D341Med (cell line): ENCODE measurements at regions not wholly inside any gene's neighbourhood (a gene's known extent, or its start where the extent isn't known, plus 50 kb on each side); places are given as distances from the start of the nearest gene placed in this dataset.

ENCODE experiments used
- DNase-seq: peaks from one replicate; pipeline ENCODE4 v3.0.0; 2012; ENCODE audit warnings: low spot score

DNA sequence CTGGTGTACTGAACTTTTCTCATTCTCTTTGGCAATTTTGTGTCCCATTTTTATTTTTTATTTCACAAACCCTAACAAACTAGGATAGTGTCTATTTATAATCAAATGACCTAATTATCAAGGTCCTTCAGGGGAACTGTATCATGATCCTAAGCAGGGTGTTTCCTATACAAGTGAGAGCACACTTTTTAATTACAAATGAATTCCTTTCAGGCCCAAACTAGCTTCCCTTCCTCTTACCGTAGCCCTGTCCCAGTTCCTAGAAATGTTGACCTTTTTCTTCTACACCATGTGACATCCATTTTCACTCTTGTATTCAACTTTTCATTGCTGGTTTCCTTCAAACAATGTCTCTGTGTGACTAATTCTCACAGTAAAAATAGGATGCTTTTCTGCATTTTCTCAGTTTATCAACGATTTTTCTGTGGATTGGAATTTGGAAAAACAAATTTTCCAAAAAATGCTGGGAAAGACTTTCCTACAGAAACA is 411.4 kb downstream of the CCDC91 start:
- no peak for DNase-seq

DNA sequence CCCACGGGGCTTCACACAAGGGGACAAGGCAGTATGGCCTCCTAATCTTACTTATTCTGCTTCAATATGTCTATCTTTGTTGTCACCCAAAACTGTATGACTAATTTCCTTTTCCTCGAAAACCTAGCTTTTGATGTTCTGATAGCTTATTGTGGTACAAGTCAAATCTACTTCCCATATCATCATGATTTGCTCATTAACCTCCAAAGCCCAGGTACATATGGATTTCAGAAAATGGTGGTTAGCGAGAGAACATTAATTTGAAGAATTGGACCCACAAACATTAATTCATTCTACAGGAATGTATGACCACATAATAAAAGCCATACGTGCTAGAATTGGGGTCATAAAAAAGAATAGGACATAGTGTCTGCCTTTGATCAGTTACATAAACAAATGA is 412.5 kb downstream of the CCDC91 start:
- no peak for DNase-seq

DNA sequence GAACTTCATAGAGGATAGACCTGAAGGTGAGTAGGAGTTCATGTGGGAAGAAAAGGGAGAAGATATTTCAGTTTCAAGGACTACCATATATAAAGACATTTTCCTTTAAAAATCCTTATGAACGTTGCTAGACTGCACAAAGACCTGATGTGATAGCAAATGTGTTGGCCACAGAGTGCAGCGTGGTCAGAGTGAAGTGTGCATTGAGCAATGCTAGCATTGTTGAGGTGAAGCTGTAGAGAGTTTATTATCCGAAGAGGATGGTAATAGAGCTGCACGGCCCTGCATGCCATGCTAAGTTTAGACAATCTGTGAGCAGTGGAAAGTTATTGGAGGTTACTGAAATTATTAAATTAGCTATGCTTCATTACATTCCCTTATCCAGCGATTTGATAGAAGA is 413.0 kb downstream of the CCDC91 start:
- no peak for DNase-seq

DNA sequence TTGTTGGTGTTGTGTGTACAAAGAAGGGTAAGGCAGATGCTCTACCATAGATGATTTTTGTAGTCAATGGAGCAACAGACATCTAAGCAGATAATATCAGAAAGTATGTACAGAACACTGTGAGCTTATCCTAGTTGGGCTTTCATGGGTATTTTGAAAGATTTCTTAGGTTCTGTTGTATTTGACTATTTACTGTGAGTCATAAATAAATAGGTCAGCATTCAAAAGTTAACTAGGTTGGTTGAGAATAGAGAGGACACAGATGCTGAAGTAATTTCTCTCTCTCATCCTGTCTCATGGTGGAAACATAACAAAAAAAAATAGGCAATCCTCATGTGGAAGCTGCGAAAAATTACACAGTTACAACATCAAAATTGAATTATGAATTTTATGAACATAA is 413.5 kb downstream of the CCDC91 start:
- DNase-seq = no peak

DNA sequence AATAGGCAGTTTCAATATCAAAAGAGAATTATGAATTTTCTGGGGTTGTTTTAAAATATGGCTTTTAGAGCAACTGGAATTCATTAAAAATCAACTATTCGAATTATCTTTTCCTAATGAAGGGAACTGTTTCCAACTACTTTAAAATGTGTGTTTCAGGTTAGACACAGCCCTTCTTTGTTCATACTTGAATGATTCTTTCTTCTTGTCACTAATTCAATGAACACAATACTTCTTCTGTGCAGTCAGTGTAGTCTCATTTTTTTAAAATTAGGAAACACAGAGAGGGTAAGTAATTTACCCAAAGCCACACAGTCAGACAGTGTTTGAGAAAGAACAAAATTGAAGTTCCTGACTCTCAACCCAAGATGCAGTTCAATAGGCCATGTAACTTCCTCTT is 414.0 kb downstream of the CCDC91 start:
- no peak for DNase-seq

DNA sequence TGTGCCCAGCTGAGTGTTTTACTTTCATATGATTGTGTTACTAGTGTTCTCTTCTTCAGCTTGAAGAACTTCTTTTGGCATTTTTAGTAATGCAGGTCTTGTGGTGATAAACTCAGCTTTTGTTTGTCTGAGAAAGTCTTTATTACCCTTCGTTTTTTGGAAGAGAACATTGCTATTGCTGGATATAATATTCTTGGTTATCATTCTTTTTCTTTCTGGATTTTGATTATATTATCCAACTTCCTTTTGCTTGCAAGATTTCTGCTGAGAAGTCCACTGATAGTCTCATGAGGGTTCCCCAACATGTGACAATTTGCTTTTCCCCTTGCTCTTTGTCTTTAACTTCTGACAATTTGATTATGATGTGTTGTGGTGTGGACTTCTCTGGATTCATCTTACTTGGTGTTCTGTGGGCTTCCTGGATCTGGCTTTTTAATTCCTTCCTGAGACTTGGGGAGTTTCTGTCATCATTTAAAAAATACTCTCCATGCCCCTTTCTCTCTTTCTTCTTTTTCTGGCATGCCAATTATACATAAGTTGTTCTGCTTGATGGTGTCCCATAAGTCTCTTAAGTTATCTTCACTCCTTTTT is 416.8 kb downstream of the CCDC91 start:
- no peak for DNase-seq

DNA sequence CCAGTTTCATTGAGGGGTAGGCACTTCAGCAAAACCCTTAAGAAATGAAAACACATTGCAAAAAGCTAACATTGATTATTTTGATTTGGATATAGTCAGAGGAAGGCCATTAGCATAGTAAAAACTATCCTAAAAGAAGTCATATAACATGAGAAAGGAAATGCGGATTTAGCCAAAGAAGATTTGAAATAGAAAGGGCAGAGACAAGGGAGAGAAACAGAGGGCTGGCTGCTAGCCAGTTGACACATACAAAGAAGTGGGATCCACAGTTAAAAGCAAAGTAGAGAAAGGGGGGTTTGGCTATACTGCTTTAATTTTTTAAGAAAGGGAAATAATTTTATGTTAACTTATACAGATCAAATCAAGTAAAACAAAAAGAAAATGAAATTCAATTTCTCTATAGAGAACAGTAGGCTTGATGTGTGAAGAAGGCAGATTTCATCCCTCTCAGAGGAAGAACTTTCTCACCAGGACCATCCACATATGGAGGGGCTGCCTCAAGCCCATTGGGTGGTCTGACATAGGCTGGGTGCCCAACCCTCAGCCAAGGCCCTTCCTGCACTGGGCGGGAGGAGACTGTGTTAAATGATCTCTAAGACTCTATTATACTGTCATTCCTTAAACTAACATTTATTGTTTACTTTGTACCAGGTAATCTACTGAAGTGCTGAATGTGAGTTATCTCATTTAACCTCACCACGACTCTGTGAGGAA is 420.3 kb downstream of the CCDC91 start:
- no peak for DNase-seq

DNA sequence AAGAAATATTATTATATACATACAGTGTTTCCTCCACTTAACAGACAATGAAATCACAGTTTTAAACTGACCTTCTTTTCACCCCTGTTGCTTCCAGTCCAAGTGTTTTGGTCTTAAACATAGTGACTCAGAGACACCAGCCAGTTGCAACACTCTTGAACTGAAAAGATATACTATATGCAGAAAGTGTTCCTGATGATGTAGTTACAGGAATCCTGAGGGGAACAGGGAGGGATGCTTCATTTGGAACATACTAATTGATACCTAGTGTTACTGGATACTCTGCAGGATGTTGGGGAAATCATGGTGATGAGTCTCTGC is 420.8 kb downstream of the CCDC91 start:
- no peak for DNase-seq

DNA sequence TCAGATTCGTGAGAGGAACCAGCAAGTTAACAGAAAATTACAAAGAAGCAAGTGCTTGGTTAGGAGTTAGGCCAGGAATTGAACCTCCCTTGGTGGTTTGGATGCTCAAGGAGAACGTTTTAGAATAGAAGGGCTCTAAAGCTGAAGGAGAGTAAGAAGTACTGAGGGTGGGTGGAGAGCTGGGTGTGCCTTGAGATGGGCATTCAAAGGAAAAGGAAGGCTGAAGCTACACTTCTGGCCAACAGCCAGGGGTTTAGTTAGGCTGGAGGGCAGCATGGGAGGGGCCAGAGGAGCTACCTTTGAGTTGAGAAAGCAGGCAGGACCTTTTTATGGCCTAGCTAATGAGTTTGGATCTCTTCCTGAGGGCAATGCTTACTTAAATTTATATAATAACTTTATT is 421.2 kb downstream of the CCDC91 start:
- DNase-seq = no peak

DNA sequence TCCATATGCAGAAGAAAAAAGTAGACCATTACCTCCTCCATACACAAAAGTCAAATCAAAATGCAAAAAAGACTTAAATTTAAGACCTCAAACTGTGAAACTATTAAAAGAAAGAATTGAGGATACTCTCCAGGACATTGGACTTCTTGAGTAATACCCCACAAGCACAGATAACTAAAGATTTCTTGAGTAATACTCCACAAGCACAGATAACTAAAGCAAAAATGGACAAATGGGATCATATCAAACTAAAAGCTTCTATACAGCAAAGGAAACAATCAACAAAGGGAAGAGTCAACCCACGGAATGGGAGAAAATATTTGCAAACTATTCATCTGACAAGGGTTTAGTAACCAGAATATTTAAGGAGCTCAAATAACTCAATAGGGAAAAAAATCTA is 427.9 kb downstream of the CCDC91 start:
- no peak for DNase-seq

DNA sequence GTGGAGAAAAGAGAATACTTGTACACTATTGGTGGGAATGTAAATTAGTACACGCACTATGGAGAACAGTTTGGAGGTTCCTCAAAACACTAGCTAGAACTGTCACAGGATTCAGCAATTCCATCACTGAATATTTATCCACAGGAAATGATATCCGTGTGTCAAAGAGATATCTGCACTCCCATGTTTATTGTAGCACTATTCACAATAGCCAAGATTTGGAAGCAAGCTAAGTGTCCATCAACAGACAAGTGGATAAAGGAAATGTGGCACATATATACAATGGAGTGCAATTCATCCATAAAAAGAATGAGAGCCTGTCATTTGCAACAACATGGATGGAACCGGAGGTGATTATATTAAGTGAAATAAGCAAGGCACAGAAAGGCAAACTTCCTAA is 428.5 kb downstream of the CCDC91 start:
- no peak for DNase-seq

DNA sequence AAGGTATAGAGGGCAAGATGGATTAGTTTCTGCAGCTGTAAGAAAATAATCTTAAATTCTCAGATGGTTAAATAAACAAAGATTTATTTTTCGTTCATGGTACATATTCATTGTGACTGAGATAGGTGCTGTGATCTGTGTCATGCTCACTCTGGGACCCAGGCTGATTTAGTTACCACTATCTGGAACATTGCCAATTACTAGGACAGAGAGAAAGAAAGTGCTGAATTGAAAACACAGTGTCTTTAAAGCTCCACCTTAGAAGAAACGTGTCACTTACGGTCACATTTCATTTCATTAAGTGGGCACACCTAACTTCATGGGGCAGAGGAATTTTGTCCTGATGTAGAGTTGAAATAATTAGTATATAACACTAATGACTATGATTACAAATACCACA is 430.0 kb downstream of the CCDC91 start:
- DNase-seq = no peak

DNA sequence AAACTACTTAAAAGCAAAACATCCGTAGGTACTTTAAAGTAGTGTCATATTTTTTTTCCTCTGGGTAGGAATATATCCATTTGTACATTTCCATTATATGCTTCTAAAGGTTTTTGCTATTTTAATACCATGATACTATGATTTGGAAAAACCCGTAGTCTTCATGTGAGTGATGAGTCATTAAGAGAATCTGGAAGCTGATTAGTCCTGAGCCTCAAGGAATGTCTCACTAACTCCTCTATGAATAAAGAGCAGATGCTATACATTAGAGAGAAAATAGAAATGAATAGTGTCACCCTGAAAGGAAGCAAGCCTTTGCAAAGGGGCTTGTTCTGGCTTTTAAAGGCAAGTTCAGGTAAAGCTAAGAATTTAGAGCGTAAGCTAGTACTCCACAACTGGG is 432.1 kb downstream of the CCDC91 start:
- no peak for DNase-seq

DNA sequence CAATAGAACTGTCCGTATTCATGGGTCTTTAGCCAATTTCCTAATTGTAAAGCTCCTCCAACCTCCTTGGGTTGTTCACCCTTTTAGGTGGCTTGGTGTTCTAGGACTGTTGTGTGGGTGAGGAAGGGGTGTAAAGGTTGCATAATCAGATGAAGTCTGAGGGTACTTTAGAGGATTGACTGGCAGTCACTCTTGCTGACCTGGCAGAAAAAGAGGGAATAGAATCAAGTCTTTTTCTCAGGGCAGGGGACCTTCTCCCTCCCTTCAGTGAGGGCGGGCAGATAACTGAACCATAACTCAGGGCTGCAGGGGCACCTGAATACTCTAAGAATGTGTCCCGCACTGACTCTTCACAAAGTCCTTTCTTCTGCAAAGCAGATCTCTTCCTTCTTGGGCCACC is 436.2 kb downstream of the CCDC91 start:
- no peak for DNase-seq

DNA sequence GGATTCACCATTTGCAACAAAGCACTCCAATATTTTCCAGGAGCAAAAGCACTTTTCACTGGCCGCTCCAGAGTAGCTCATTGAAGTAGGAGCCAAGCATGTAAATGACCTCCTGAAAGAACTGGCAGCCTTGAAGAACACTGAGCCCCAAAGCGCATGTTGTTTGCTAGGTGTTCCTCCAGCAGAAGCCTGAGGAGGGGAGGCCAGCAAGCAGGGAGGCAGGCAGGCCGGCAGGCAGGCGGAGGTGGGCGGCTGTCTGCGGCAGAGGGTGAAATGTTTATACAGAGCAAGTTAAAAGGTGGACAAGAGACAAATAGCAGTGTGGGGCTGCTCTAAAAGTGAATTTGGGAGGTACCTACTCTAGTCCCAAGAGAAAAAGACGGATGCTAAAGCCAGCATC is 439.4 kb downstream of the CCDC91 start:
- DNase-seq = no peak

DNA sequence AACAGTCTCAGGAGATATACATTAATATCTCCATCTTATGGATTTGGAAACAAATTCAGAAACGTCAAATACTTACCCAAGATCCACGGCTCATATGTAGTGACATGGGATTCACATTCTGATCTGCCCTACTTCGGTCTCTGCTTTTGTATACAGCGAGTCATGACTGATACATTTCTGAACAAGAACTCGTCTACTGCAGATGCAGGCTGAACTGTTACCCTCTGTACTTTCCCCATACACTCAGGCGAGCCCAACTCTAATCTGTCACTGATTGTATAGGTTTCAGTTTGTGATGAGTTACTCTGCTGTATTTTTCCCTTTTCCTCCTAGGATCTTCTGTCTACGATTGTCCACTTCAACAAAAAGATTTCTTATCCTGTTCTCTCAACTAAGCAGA is 441.6 kb downstream of the CCDC91 start:
- DNase-seq = no peak

DNA sequence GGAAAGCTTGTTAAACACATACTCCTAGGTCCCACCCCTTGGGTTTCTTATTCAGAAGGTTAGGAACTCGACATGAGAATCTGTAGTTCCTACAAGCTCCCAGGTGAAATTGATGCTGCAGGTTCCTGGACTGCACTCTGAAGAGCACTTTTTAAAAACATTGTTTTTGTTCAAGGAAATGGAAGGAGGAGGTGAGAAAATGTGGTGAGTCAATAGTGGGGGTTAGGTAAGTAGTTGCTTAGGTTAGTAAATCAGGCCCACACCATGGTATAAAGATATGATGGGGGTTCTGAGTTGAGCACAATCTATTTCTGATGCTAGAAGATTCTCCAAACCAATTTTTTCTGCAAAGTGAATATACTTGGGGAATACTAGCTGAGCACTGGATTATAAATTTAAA is 450.3 kb downstream of the CCDC91 start:
- no peak for DNase-seq

DNA sequence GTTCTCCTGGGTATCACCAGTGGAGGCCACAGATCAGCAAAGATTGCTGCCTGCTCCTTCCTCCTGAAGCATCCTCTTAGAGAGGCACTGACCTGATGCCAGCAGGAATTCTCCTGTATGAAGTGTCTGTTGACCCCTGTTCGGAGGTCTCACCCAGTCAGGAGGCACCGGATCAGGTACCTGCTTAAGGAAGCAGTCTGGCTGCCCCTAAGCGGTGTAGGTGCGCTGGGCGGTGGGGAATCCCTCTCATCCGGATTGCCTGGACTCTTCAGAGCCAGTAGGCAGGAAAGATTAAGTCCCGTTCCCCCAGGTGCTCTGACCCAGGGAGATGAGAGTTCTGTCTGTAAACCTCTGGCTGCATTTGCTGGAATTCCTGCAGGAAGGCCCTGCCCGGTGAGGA is 455.2 kb downstream of the CCDC91 start:
- DNase-seq = no peak

DNA sequence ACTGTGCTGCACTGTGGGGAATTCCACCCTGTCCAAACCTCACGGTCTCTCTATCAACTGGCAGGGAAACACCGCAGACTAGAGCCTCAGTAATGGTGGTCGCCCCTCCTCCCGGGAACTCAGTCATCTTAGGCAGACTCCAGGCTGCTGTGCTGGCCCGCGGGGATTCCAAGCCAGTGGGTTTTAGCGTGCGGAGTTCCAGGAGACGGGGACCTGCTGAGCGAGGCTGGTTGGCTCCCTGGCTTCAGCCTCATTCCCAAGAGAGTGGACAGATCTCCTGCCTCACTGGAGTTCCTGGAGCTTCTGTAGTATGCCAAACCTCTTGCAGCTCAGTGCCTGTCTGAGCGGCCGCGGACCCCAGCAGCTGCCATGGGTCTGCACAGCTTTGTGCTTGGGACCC is 455.6 kb downstream of the CCDC91 start:
- no peak for DNase-seq

DNA sequence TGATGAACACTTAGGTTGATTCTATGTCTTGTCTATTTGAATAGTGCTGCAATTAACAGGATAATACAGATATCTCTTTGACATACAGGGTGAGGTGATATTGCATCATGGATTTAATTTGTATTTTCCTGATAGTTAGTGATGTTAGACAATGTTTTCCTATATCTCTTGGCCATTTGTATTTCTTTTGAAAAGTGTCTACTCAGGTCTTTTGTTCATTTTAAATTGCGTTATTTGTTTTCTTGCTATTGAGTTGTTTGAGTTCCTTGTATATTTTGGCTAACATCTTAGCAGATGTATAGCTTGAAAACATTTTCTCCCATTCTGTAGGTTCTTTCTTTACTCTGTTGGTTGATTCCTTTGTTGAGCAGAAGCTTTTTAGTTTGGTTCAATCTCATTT is 460.6 kb downstream of the CCDC91 start:
- DNase-seq = no peak

DNA sequence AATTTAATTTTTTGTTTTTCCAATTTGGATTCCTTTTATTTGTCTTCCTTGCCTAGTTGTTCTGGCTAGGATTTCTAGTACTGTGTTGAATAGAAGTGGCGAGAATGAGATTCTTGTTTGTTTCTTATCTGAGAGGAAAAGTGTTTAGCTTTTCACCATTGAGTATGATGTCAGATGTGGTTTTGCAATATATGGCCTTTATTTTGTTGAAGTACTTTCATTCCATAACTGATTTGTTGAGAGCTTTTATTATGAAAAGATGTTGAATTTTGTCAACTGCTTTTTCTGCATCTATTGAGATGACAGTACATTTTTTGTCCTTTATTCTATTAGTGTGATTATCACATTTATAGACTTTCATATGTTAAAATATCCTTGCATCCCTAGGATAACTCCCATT is 462.0 kb downstream of the CCDC91 start:
- DNase-seq = no peak

DNA sequence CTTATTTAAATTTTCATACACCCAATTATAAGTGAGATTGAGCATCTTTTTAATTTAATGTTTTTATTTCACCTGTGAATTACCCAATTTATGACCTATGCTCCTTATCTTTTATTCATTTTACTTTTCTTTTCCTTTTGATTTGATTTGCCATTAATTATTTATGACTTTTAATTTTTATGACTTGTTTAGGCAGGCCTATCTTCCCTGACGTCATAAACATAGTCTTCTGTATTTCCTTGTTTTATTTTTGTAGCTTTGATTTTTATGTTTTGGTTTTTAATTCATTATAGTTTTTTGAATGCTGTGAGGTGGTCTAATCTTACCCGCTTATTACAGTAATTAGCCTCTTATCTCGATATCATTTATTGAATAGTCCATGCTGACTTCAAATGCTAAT is 467.1 kb upstream of the FAR2 start:
- no peak for DNase-seq

DNA sequence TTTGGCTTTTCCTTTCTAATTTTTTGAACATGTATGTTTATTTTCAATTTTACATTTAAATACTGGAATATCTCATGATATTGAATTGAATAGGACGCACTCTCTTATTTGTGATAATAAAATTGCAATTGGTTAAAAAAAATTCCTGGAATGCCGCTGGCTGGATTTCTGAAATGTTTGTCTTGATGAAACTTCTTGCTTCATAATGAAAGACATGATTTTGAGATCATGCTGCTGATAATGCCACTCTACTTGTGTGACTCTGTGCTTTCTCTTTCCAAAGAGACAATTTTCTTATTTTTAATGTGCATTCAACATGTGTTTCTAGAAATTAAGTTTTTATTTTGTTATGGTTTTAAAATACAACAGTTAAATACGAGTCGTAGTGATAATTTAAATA is 465.7 kb upstream of the FAR2 start:
- no peak for DNase-seq

DNA sequence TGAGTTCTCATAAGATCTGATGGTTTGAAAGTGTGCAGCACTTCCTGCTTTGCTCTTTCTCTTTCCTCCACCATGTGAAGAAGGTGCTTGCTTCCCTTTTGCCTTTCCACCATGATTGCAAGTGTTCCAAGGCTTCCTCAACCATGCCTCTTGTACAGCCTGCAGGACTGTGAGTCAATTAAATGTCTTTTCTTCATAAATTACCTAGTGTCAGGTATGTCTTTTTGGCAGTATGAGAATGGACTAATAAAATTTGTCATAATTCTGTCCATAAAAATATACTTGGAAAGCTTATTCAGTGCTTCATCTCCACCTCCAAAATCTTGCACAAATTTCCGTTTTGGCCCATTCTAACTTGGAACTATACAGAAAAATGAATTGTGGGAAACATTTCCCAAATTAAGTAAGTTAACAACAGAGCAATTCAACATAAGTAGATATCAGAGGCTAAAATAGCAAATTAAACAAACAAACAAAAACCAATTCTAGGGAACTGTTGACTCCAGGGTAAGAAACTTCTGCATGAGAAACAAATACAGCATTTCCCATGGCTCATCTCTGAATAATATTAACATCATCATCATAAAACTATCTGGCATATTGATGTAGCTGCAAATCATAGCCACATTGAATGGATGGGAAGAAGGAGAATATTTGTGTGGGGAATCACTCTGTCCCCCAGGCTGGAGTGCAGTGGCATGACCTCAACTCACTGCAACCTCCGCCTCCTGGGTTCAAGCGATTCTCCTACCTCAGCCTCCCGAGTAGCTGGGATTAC is 459.5 kb upstream of the FAR2 start:
- no peak for DNase-seq
